A549 (cell line): ENCODE measurements at regions not wholly inside any gene's neighbourhood (a gene's known extent, or its start where the extent isn't known, plus 50 kb on each side); places are given as distances from the start of the nearest gene placed in this dataset.
"Not testable (repeated sequence)": the region's sequence is repeated elsewhere in the genome, so short reads cannot be mapped to it uniquely, and the experiment has no call there.

Source experiments
- ATAC-seq, 2 experiments: fragments of 200-7000 bp in 1 of 2; fragments of >200 bp in 1 of 2; cut with Nextera tagmentation in 1 of 2; cut with Tn5 transposase in 1 of 2; 3 replicates each; pipeline versions ENCODE4 v1.8.0 to v1.9.1; 2018 to 2020; ENCODE audit warnings: mild to moderate bottlenecking in 1 of 2, moderate library complexity in 1 of 2
- CTCF ChIA-PET: fragments of 300-600 bp; sonication (Branson Sonifier 250); formaldehyde crosslinking; extraction: SDS; loops from one replicate; lab custom pipeline; 2021; ENCODE audit warnings: antibody characterized with exemption, inconsistent platforms; lab: Yijun Ruan, JAX
- POLR2A ChIA-PET: fragments of 350-600 bp; formaldehyde crosslinking; extraction: SDS; loops from one replicate; lab custom pipeline; 2021; ENCODE audit warnings: antibody characterized with exemption, inconsistent platforms; lab: Yijun Ruan, JAX
- DNase-seq, 2 experiments: peaks; one replicate each; pipeline versions ENCODE4 v3.0.0 to v3.0.0-alpha.2; 2011 to 2016; ENCODE audit warnings: low read depth in 1 of 2, low spot score in 1 of 2
- FAIRE-seq: peaks from 2 replicates; lab custom pipeline; 2011; peaks lifted over from hg19 to GRCh38; lab: Jason Lieb, UNC
- H3K27ac ChIP-seq, 2 experiments: fragments of >200 bp; sonication (Bioruptor Twin); formaldehyde crosslinking; 3 replicates each; pipeline ENCODE4 v1.5.1; 2016 to 2017
- H3K4me1 ChIP-seq: fragments of >200 bp; sonication (Bioruptor Twin); formaldehyde crosslinking; 3 replicates; pipeline ENCODE4 v1.6.1; 2016
- H3K4me2 ChIP-seq: fragments of >200 bp; sonication (Bioruptor Twin); formaldehyde crosslinking; 3 replicates; pipeline ENCODE4 v1.6.1; 2016
- H3K4me3 ChIP-seq: fragments of >200 bp; sonication (Bioruptor Twin); formaldehyde crosslinking; 3 replicates; pipeline ENCODE4 v1.5.1; 2016
- H3K9me3 ChIP-seq: fragments of >200 bp; sonication (Bioruptor Twin); formaldehyde crosslinking; 3 replicates; pipeline ENCODE4 v1.6.1; 2016
- CTCF ChIP-seq: fragments of >200 bp; sonication (Bioruptor Twin); formaldehyde crosslinking; IDR thresholded peaks from 3 replicates; pipeline ENCODE4 v1.5.1; 2016
- MAFK ChIP-seq: fragments of 450-650 bp; IDR thresholded peaks from 2 replicates; pipeline ENCODE4 v1.6.1; 2014; ENCODE audit not compliant: partially characterized antibody
- RAD21 ChIP-seq, 2 experiments: fragments of >200 bp in 1 of 2; sonication (Bioruptor Twin) in 1 of 2; formaldehyde crosslinking in 1 of 2; IDR thresholded peaks in 1 of 2; conservative IDR thresholded peaks in 1 of 2; 2 replicates in 1 of 2; 3 replicates in 1 of 2; pipeline ENCODE4 v1.6.1; 2012 to 2018; ENCODE audit warnings: inconsistent platforms in 1 of 2
- SMC3 ChIP-seq: fragments of >200 bp; sonication (Bioruptor Twin); formaldehyde crosslinking; IDR thresholded peaks from 3 replicates; pipeline ENCODE4 v1.6.1; 2018; ENCODE audit warnings: inconsistent platforms
- WGBS: methylation state at CpG from one replicate; pipeline ENCODE4 v1.1.6; 2017; ENCODE audit errors: missing lambda C conversion rate; 5-methylcytosine and 5-hydroxymethylcytosine counted together

DNA sequence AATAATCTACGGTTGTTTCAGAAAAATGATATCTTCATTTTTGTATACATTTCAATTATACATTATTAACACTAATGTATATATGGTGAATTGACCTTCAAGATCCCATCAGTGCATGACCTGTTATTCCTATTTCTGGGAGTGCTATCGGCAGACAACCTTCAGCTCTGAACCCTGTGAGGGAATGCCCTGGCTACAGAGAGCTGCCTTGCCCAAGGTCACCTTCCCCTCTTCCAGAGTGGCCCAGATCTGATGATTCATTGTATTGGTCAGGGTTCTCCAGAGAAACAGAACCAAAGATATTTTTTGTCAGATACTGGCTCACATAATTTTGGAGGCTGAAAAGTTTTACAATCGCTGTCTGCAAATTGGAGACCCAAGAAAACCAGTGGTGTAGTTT, 235.5 kb downstream of the ZNF92 start:
- H3K27ac ChIP-seq, result no peak overlapping the region
- ChIA-PET POLR2A (no interaction called here), CTCF (no interaction called here)
- FAIRE-seq (no peak), DNase-seq (no peak), ATAC-seq (no peak)
- no peak for TF ChIP-seq MAFK
- no peak overlapping the region for H3K4me2 ChIP-seq
- H3K9me3 ChIP-seq, result no peaks in the 10 kb centered on the region
- 39% methylated on average over 3 of the region's 3 CpGs for WGBS
- H3K4me1 ChIP-seq, result no peaks in the 10 kb centered on the region
- no peak overlapping the region for H3K4me3 ChIP-seq

DNA sequence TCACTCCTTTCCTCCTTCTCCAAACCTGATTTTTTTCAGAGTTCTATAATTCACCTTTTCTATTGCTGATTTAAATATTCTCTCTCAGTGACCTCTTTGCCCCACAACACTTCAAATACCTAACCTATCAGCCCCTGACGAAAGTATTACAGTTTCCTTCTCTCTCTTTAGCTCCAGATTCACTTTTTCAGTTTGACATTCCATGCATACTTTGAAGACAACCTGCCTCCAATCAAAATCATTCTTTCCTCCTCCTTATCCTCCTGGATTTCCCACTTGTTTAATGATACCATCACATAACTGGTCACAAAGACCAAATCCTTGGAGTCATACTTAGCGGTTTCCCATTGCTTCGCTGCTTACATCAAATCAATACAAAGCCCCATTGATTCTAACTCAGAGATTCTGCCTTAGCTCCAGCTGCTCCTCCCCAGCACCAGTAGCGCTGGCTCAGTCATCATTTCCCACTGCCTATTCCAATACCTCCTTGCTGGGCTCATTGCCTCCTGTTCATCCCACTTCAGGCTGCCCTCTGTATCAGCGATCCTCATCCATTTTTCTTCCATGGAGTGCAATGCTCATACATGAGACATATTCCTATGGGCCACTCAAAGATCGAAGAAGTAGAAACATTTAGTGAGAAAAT, 240.1 kb downstream of the ZNF92 start:
- H3K9me3 ChIP-seq, H3K4me2 ChIP-seq, H3K4me3 ChIP-seq, H3K27ac ChIP-seq, DNase-seq, H3K4me1 ChIP-seq, POLR2A ChIA-PET, FAIRE-seq: not testable (repeated sequence)
- CTCF ChIA-PET, result interaction anchor here (1.8 kb wide), 1 partner anchor 8 kb away, joined by 4 read pairs; no protein-coding TSS in a partner anchor
- 21% methylated on average over 6 of the region's 6 CpGs for WGBS
- peak in 1 of 2 experiments; percentile 19; a peak in 1 of 6 replicates for ATAC-seq

DNA sequence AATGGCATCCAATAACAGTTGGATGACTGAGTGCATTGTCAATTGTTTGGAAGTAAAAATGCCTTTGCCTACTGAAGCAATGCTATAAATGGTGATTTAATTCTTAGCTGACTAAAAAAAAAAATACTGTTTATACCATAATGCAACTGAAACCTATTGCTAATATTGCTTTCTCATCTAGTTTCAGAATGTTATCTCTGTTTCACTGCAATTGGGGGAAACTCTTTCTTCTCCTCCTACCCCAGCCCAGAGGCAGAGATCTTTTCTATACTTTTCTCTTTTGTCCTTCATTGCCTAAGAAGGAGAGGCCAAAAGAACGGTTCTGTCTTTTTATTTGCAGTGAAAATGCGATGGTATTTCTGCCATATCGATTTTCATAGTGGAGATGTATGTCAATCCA, 242.5 kb downstream of the ZNF92 start:
- H3K27ac ChIP-seq, H3K9me3 ChIP-seq, CTCF ChIA-PET, POLR2A ChIA-PET, ATAC-seq, H3K4me3 ChIP-seq, DNase-seq, FAIRE-seq, H3K4me2 ChIP-seq, H3K4me1 ChIP-seq: not testable (repeated sequence)
- whole genome bisulfite sequencing, result 3% methylated on average over 3 of the region's 3 CpGs

- POLR2A ChIA-PET, DNase-seq, CTCF ChIA-PET, H3K4me1 ChIP-seq, ATAC-seq, H3K4me2 ChIP-seq, H3K4me3 ChIP-seq, H3K9me3 ChIP-seq, H3K27ac ChIP-seq: not testable (repeated sequence)
- peak; percentile 73 for FAIRE-seq
- WGBS, result 14% methylated on average over 5 of the region's 5 CpGs
Measured at GRCh38 chr7:65620216-65620615, 246.6 kb downstream of the ZNF92 start.

- 6% methylated on average over 6 of the region's 6 CpGs for WGBS
- H3K4me3 ChIP-seq, POLR2A ChIA-PET, H3K9me3 ChIP-seq, H3K4me1 ChIP-seq, H3K27ac ChIP-seq, H3K4me2 ChIP-seq, FAIRE-seq: not testable (repeated sequence)
- ATAC-seq (peak; percentile 81 to 85; a peak in 5 of 6 replicates), DNase-seq (peak in 1 of 2 experiments; percentile 6)
- CTCF ChIA-PET, result interaction anchor here (0.8 to 1.2 kb wide), 3 partner anchors 9 to 390 kb away, joined by 3 to 4 read pairs (median 3); no protein-coding TSS in a partner anchor
- peak; percentile 43 to 46; a peak in 2 of 5 replicates for TF ChIP-seq RAD21 (conservative IDR thresholded peaks at IDR 0.05 in 1 of 2, IDR thresholded peaks at IDR 0.05 in 1 of 2)
- peak; percentile 62 for TF ChIP-seq CTCF
- TF ChIP-seq SMC3, result peak; percentile 47
Measured at GRCh38 chr7:65621580-65622201, 248.0 kb downstream of the ZNF92 start.

GRCh38 chr7:65631236-65631635, 241.6 kb upstream of the VKORC1L1 start:
- CTCF ChIA-PET, DNase-seq: not testable (repeated sequence)
- ATAC-seq, result peak in 1 of 2 experiments; percentile 30; a peak in 1 of 6 replicates

DNA sequence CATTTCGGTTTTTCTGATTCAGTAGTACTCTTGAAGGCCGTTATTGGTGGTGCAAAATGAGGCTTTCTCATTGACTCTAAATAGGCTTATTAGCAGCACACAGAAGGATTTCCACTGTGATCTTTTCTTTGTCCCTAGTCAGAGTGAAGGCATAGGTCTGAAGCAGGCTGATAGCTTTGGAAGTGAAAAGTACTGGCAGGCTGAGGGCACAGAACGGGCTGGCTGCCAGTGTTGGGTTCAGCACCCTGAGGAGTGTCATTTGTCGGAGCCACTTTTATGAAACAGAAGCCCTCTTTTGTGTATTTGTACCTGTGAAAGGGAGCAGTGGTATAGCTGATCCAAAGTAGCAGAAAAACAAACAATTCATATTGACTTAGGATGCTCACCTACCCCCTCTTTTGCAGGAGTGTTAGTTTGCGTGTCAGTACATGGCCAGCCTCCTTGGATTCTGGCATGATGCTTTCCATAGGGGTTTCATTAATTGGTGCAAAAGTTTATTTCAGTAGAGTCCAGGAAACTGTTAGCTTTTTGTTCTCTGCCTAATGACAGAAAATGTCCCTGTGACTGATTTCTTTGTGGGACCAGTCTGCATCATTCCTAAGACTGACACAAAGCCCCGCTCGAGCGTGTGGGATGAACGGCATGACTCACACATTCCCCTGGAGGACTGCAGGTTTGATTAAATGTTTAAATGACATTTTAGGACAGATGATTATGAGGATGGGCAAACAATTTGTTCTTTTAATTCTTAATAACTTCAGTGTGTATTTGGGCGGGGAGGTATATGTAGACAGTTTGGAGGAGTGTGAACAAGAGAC, 239.1 kb upstream of the VKORC1L1 start:
- H3K4me2 ChIP-seq, FAIRE-seq, DNase-seq, H3K9me3 ChIP-seq, H3K4me1 ChIP-seq, H3K27ac ChIP-seq, POLR2A ChIA-PET, CTCF ChIA-PET, H3K4me3 ChIP-seq: not testable (repeated sequence)
- no CpG with 5 or more reads among the region's 10 CpGs for WGBS
- 0 out of 6 replicates have a peak, but pooled peaks of 1 of the 2 experiments have one; percentile 39 for ATAC-seq

More at GRCh38 chr7:65631236-65631635, 241.6 kb upstream of the VKORC1L1 start:
- POLR2A ChIA-PET, H3K9me3 ChIP-seq, H3K4me2 ChIP-seq, H3K4me1 ChIP-seq, H3K27ac ChIP-seq, H3K4me3 ChIP-seq, FAIRE-seq: not testable (repeated sequence)
- WGBS, result no CpG with 5 or more reads among the region's 1 CpG

DNA sequence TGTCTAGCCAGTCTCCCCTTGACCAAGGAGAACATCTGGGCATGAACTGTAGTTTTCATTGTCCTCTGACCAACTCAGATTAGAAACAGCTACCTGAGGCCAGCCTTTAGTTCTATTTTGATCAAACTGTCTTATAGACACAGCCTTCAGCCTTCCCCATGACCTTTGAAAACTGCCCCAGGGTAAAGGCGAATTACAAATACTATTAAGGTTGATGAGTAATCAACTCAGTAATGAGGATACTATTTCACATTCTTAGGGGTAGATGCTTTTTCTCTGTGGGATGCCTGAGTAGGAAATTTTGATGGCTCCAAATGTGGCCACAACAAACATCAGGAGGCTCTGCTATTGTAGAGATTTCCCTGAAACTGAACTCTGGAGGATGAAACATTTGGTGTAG, 234.0 kb upstream of the VKORC1L1 start:
- H3K9me3 ChIP-seq, ATAC-seq, DNase-seq, CTCF ChIA-PET, H3K27ac ChIP-seq, POLR2A ChIA-PET, FAIRE-seq, H3K4me2 ChIP-seq, H3K4me1 ChIP-seq, H3K4me3 ChIP-seq: not testable (repeated sequence)
- no CpG with 5 or more reads among the region's 1 CpG for WGBS

GRCh38 chr7:65639717-65640116, 233.2 kb upstream of the VKORC1L1 start:
- POLR2A ChIA-PET, H3K4me3 ChIP-seq, H3K4me2 ChIP-seq, H3K27ac ChIP-seq, FAIRE-seq, H3K4me1 ChIP-seq, H3K9me3 ChIP-seq, DNase-seq, CTCF ChIA-PET: not testable (repeated sequence)
- WGBS, result no CpG with 5 or more reads among the region's 3 CpGs
- peak; percentile 43 to 78; a peak in 3 of 6 replicates for ATAC-seq
